ENCODE measurements at regions not wholly inside any gene's neighbourhood (a gene's known extent, or its start where the extent isn't known, plus 50 kb on each side); places are given as distances from the start of the nearest gene placed in this dataset.
"Not testable (repeated sequence)": the region's sequence is repeated elsewhere in the genome, so short reads cannot be mapped to it uniquely, and the experiment has no call there.

DNA sequence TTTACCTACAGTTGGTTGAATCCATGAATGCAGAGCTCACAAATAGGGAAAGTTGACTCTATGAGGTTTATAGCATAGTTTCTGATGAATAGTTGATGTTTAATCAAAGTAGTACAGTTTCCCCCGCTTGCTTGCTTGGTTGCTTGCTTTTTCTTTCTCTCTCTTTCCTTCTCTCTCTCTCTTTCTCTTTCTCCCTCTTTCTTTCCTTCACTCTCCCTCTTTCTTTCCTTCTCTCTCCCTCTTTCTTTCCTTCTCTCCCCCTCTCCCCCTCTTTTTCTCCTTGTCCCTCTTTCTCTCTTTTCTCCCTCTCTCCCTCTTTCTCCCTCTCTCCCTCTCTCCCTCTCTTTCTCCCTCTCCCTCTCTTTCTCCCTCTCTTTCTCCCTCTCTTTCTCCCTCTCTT lies 999.9 kb upstream of the CELF4 start:
- DNase-seq = no peak

- DNase-seq = no peak
Measured at GRCh38 chr18:38563396-38563980, 997.9 kb upstream of the CELF4 start.

- DNase-seq = no peak
Measured at GRCh38 chr18:38557006-38557405, 991.4 kb upstream of the CELF4 start.

DNA sequence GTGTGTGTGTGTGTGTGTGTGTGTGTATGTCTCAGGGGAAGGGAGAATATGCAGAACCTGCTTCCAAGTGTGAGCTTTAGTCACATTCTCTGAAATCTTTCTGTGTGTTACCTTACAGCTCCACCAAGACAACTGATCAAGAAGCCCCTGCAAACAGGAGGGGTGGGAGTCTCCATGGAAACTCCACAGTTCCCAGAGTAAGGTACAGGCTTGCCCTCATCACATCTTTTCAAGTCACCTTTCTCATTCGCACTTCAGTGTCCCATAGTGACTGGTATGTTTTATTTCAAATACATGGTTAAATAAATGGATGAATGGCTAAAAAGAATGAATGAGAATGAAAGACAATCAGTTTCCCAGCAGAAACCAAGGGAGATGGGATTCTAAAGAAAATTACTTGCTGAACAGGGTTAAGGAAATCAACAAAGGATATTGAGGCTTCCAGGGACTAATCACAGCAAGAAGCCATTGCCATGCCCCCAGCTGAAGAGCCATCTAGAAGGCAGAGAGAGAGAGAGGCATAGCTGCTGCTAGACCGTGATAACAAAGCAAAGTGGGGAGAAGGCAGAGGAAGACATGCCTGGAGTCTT lies 987.2 kb upstream of the CELF4 start:
- DNase-seq = no peak

GRCh38 chr18:38551881-38552280 lies 986.3 kb upstream of the CELF4 start:
- DNase-seq = no peak

GRCh38 chr18:38545071-38545470 lies 979.5 kb upstream of the CELF4 start:
- no peak for DNase-seq

DNA sequence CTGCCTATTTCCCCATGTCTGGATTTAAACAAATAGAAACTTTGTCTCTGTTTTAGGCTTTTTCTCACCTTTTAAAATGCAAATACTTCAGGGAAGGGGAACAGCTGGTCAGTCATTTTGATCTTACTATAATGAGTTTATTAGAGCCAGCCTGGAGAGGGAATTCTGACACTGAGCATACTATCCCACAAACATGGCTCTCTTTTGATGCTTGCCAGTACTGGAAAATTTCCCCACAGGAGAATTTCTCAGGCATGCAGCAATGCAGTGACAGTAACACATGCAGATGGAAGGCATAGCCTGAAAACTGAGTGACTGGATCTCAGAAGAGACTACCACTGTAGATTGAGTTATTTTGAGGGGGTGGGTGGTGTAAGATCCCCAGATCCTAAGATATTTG lies 974.3 kb upstream of the CELF4 start:
- DNase-seq = no peak

- no peak for DNase-seq
Measured at GRCh38 chr18:38539371-38539770, 973.8 kb upstream of the CELF4 start.

GRCh38 chr18:38534073-38534472 lies 968.5 kb upstream of the CELF4 start:
- DNase-seq = no peak

- DNase-seq = no peak
Measured at GRCh38 chr18:38526922-38527321, 961.3 kb upstream of the CELF4 start.

DNA sequence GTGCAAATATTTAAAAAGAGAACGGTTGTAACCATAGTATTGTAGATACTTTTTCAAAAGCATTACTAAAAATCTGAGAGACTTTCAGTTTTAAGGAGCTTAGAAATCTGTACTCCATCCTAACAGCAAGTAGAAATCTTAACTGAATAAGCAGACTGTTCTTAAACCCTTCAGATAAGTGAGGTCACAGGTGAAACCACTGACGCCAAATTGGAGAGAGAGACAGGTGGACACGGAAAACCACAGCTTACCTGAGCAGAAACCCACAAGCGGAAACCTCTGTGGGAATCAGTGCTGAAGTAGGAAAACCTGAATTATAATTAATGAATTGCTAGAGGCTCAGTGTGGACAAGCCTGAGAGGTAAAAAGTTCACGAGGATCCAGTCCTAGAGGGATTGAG lies 959.4 kb upstream of the CELF4 start:
- no peak for DNase-seq

- no peak for DNase-seq
Measured at GRCh38 chr18:38520786-38521185, 955.2 kb upstream of the CELF4 start.

DNA sequence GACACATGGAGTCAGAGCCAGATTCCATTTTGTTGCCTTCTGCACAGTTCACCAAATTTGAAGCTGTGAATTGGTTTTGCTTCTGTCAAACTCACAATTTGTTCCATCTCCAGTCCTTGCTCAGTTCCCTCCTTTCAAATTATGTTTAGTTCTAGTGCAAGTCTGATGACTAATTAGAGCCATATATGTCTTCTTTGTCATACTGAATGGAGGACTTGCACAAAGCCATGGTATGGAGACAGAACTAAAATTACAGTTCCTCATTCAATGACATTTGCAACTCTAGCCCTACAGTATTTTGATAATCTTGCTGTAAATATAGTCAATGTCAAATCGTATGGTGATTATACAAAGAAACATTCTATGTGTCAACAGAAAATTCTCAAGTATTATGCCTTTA lies 936.9 kb upstream of the CELF4 start:
- DNase-seq = no peak

DNA sequence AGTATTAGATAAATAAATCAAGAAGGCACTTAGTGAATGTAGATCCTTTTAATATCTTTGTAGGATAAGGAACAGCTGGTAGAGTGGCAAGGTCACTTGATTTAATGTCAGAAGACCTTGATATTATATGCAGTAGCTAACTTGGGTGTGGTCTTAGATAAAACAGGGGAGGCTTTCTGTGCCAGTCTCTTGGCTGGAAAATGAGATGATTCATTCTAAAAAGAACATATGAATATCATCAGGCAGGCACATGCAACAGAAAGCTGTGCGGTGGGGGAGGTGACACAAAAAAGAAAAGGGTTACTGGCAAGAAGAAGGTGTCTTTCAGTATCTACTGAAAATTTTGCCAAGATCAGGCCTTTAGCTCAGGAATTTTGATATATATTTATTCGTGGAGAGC lies 931.7 kb upstream of the CELF4 start:
- DNase-seq = no peak

DNA sequence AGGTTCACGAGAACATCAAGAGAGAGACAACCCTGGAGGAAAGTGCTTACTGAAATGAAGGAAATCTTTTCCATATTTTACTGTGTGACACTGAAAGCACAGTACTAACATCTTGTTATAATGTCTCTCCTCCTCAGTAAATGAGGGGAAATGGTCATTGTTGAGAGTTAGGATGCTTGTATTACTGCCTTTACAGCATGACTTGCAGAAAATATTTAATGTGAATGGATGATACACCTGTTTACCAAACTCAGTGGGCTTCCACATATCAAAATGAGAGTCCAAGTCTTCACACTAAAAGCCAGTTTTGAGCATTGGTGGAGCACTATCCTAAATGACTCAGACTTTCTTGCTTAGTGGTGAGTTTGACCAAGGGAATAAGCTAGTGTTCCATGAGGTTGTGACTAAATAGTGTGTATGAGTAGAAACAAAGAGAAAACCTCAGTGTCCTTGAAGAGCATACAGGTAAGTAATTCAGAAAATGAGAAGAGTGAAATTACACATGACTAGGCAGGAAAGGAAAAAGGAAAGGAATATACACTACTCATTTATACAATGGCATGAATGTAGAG lies 930.7 kb upstream of the CELF4 start:
- no peak for DNase-seq

GRCh38 chr18:38494065-38494464 lies 928.5 kb upstream of the CELF4 start:
- no peak for DNase-seq

GRCh38 chr18:38491195-38491594 lies 925.6 kb upstream of the CELF4 start:
- no peak for DNase-seq

GRCh38 chr18:38489721-38490120 lies 924.1 kb upstream of the CELF4 start:
- DNase-seq = not testable (repeated sequence)

- DNase-seq = no peak
Measured at GRCh38 chr18:38487521-38487920, 921.9 kb upstream of the CELF4 start.

DNA sequence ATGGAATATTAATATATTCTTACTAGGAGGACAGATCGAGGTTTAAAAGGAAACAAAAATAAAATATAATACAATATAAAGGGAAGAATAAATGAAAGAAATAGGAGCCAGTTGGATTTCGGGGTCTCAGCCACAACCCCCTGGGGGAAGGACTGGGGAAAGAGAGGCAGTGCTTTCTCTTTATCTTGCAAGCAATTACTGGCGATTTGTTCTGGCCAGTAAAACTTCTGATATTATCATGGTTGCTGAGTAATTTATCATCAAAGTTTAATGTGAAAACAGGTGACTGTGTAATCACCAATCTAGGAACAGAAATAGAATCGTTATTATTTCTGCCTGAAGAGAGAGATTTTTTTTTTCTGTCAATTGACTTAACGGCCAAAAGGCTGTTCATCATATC lies 917.7 kb upstream of the CELF4 start:
- no peak for DNase-seq

GRCh38 chr18:38481576-38481975 lies 916.0 kb upstream of the CELF4 start:
- DNase-seq = no peak

DNA sequence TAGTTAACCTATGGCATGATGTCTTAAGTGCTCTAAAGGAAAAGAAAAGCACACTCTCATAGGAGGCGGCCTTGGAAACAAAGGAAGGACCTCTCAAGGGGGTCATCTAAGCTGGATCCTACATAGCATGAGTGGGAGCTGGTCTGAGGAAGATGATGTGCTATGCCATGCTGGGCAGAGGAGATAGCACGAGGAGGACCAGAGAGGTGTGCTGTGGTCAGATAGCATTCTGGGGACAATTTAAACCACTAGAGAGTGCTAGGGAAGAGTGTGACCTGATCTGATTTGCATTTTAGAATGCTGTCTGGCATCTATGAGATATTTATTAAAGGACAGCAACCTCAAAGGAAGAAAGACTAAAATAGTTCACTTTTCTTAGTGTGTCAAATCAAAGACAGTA lies 910.1 kb upstream of the CELF4 start:
- no peak for DNase-seq

DNA sequence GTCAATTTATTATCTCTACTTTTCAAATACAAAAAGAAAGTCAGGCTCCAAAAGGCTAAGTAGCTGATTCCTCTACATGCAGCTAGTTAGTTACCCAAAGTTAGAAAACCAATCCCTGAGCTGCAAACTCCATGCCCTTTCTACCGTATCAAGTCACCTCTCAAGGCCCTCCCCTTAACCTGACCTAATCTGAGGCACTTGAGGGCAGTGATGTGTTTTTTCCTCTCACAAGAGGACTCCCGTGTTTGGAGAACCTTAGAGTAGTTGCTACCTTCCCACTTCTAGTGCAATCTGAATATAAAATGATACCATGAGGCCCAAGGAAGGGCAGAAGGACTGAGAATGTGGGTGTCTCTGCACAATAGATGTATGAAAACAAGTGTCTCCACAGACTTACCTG lies 907.9 kb upstream of the CELF4 start:
- no peak for DNase-seq

GRCh38 chr18:38470421-38470820 lies 904.8 kb upstream of the CELF4 start:
- no peak for DNase-seq

DNA sequence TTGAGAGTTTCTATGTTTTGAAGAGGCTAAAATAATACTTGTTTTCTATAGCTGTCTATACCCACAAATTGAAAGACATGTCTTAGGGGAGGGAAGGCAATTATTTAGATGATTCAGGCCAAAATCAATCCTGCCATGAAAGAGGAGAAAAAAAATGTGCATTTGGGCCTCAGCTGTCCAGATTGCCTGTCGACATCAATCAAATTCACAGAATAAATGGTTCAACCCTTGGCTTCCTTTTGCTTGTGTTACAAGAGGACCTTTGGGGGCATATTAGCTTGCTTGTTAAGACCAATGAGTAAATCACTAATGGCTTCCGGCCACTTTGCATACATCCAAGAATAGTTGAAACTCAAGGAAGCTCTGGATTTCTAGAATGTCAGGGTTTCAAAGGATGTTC lies 900.8 kb upstream of the CELF4 start:
- DNase-seq = no peak

Data from T1000 (cell line).